Uterus (tissue), 3 donors: ENCODE measurements at regions not wholly inside any gene's neighbourhood (a gene's known extent, or its start where the extent isn't known, plus 50 kb on each side); places are given as distances from the start of the nearest gene placed in this dataset.
"Not testable (repeated sequence)": the region's sequence is repeated elsewhere in the genome, so short reads cannot be mapped to it uniquely, and the experiment has no call there.

Experiments used
- DNase-seq, 2 donors: peaks; one replicate each; pipeline ENCODE4 v3.0.0-alpha.2; 2019 to 2020
- H3K27ac ChIP-seq, 2 donors: fragments of 200-600 bp; sonication (generic); 1 replicate in 1 of 2; 2 replicates in 1 of 2; pipeline ENCODE4 v1.5.1; 2016 to 2018
- H3K27me3 ChIP-seq, 2 donors: fragments of 200-600 bp; sonication (generic); one replicate each; pipeline ENCODE4 v1.5.1; 2018 to 2019; ENCODE audit warnings: control low read depth in 1 of 2
- H3K36me3 ChIP-seq, 2 donors: fragments of 200-600 bp; sonication (generic); one replicate each; pipeline ENCODE4 v1.5.1; 2019; ENCODE audit warnings: control low read depth in 1 of 2
- H3K4me1 ChIP-seq, 2 donors: fragments of 200-600 bp; sonication (generic); one replicate each; pipeline ENCODE4 v1.5.1; 2018 to 2019; ENCODE audit warnings: control low read depth in 1 of 2
- H3K4me3 ChIP-seq, 2 donors: fragments of 200-600 bp; sonication (generic); 1 replicate in 1 of 2; 2 replicates in 1 of 2; pipeline ENCODE4 v1.5.1; 2018 to 2019; ENCODE audit warnings: mild to moderate bottlenecking in 1 of 2
- H3K9me3 ChIP-seq, 2 donors: fragments of 200-600 bp; sonication (generic); one replicate each; pipeline ENCODE4 v1.5.1; 2019; ENCODE audit warnings: control low read depth in 1 of 2
- CTCF ChIP-seq, 4 experiments: fragments of 200-600 bp in 2 of 4; fragments of 450-650 bp in 2 of 4; sonication (generic) in 2 of 4; IDR thresholded peaks; one replicate each; pipeline ENCODE4 v1.5.1; 2016 to 2019; ENCODE audit warnings: antibody characterized with exemption in 4 of 4, mild to moderate bottlenecking in 2 of 4, moderate library complexity in 1 of 4
- POLR2A ChIP-seq, 2 donors: fragments of 450-650 bp; IDR thresholded peaks; one replicate each; pipeline ENCODE4 v1.6.1; 2016; ENCODE audit warnings: antibody characterized with exemption in 2 of 2, mild to moderate bottlenecking in 1 of 2, moderate library complexity in 1 of 2
- intact Hi-C: fragments of 100-400 bp; cut with DNase I; formaldehyde crosslinking; loops from one replicate; pipeline ENCODE4 v1.15.1; 2023; ENCODE audit warnings: low total_unique reads
- donor health status: DM: yes; HTN: yes; CAD: no.

DNA sequence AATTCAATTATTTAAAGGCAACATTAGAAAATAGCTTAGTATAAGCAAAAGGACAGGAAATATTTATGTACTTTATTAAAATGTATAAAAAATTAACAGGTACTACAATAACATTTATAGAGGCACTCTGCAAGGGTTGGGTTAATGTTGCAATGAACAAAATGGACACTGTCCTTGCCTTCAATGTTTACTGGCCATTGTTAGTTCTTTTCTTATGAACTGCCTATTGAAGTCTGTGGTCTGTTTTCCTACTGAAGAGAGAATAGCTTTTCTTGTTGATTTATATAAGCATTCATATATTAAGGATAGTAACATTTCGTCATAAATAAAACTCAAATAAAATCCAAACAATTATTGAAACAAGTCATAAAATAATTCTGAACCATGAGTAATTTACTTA lies 135.3 kb upstream of the BEND6 start:
- Histone ChIP-seq H3K27ac (no peak overlapping the region), H3K27me3 (no peaks in the 10 kb centered on the region), H3K4me1 (no peaks in the 10 kb centered on the region), H3K4me3 (no peak overlapping the region), H3K9me3 (no peaks in the 10 kb centered on the region), H3K36me3 (no peaks in the 10 kb centered on the region)
- no peak for TF ChIP-seq POLR2A (IDR thresholded peaks at IDR 0.05)
- TF ChIP-seq CTCF (IDR thresholded peaks at IDR 0.05): no peak
- no peak for DNase-seq
- intact Hi-C loops: no loop called here

GRCh38 chr6:56816370-56816769 lies 138.5 kb upstream of the BEND6 start:
- TF ChIP-seq CTCF (IDR thresholded peaks at IDR 0.05) (no peak), POLR2A (IDR thresholded peaks at IDR 0.05) (no peak)
- H3K36me3 ChIP-seq: no peaks in the 10 kb centered on the region
- no peaks in the 10 kb centered on the region for H3K4me1 ChIP-seq
- H3K27me3 ChIP-seq: no peaks in the 10 kb centered on the region
- no peaks in the 10 kb centered on the region for H3K9me3 ChIP-seq
- no peak for DNase-seq
- H3K27ac ChIP-seq: no peak overlapping the region
- H3K4me3 ChIP-seq: no peak overlapping the region
- intact Hi-C loops: no loop called here

GRCh38 chr6:56815436-56815835 lies 139.5 kb upstream of the BEND6 start:
- Histone ChIP-seq H3K9me3 (no peaks in the 10 kb centered on the region), H3K27ac (no peak overlapping the region), H3K27me3 (no peaks in the 10 kb centered on the region), H3K4me3 (no peak overlapping the region), H3K36me3 (no peaks in the 10 kb centered on the region), H3K4me1 (no peaks in the 10 kb centered on the region)
- intact Hi-C loops: no loop called here
- DNase-seq: no peak
- TF ChIP-seq POLR2A (IDR thresholded peaks at IDR 0.05) (no peak), CTCF (IDR thresholded peaks at IDR 0.05) (no peak)

DNA sequence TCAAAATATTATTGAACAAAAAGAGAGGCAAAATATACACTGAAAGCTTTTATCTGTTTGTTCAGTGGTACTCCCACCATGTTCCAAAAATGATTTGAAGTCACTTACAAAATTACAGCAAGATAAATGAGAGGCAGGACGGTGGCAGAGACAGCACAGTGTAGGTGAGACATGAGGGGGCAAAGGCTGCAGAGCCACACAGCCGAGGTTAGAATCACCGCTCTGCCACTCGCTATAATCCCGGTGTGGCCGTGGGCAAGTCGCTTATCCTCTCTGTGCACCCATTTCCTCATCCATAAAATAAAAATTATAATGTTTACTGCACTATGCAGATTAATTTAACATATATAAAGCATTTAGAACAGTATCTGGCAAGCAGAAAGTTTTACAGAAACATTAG lies 140.1 kb upstream of the BEND6 start:
- intact Hi-C loops: no loop called here

GRCh38 chr6:56814308-56814707 lies 140.6 kb upstream of the BEND6 start:
- no peaks in the 10 kb centered on the region for H3K4me1 ChIP-seq
- DNase-seq: no peak
- no peak for TF ChIP-seq CTCF (IDR thresholded peaks at IDR 0.05)
- TF ChIP-seq POLR2A (IDR thresholded peaks at IDR 0.05): no peak
- H3K36me3 ChIP-seq: no peaks in the 10 kb centered on the region
- no peak overlapping the region for H3K27ac ChIP-seq
- H3K4me3 ChIP-seq: no peak overlapping the region
- no peaks in the 10 kb centered on the region for H3K27me3 ChIP-seq
- H3K9me3 ChIP-seq: no peaks in the 10 kb centered on the region
- intact Hi-C loops: no loop called here

More for the DNA sequence above, 140.1 kb upstream of the BEND6 start:
- Histone ChIP-seq H3K4me1 (no peaks in the 10 kb centered on the region), H3K36me3 (no peaks in the 10 kb centered on the region), H3K27ac (no peak overlapping the region), H3K9me3 (no peaks in the 10 kb centered on the region), H3K4me3 (no peak overlapping the region), H3K27me3 (no peaks in the 10 kb centered on the region)
- TF ChIP-seq CTCF (IDR thresholded peaks at IDR 0.05) (no peak), POLR2A (IDR thresholded peaks at IDR 0.05) (no peak)
- DNase-seq: no peak

- DNase-seq, H3K9me3 ChIP-seq, intact Hi-C loops: not testable (repeated sequence)
These were observed 142.1 kb upstream of the BEND6 start for GRCh38 chr6:56812851-56813250.

More at GRCh38 chr6:56812851-56813250, 142.1 kb upstream of the BEND6 start:
- not testable (repeated sequence) for H3K27ac ChIP-seq, H3K4me1 ChIP-seq, H3K27me3 ChIP-seq, H3K4me3 ChIP-seq, H3K36me3 ChIP-seq
